ENCODE measurements at regions not wholly inside any gene's neighbourhood (a gene's known extent, or its start where the extent isn't known, plus 50 kb on each side); places are given as distances from the start of the nearest gene placed in this dataset.

GRCh38 chr5:44660251-44660650 is 148.5 kb upstream of the MRPS30 start:
- ATAC-seq (no peak), DNase-seq (no peak)
- Histone ChIP-seq H3K27ac (no peak overlapping the region), H3K9me3 (no peaks in the 10 kb centered on the region), H3K4me1 (no peaks in the 10 kb centered on the region), H3K27me3 (no peaks in the 10 kb centered on the region), H3K4me3 (no peak overlapping the region), H3K36me3 (no peaks in the 10 kb centered on the region)
- TF ChIP-seq POLR2A (IDR thresholded peaks at IDR 0.05) (no peak), CTCF (IDR thresholded peaks at IDR 0.05) (no peak)
- intact Hi-C loops (cut with DNase I), result no loop called here

GRCh38 chr5:44659334-44659733 is 149.4 kb upstream of the MRPS30 start:
- Histone ChIP-seq H3K9me3 (no peaks in the 10 kb centered on the region), H3K27ac (no peak overlapping the region), H3K36me3 (no peaks in the 10 kb centered on the region), H3K4me1 (no peaks in the 10 kb centered on the region), H3K27me3 (no peaks in the 10 kb centered on the region), H3K4me3 (no peak overlapping the region)
- intact Hi-C loops (cut with DNase I), result no loop called here
- ATAC-seq (no peak), DNase-seq (no peak)
- no peak for TF ChIP-seq CTCF (IDR thresholded peaks at IDR 0.05)
- no peak for TF ChIP-seq POLR2A (IDR thresholded peaks at IDR 0.05)
- 38% methylated on average over 3 of the region's 3 CpGs for WGBS (ENCODE audit: insufficient coverage, low coverage, low lambda C conversion rate, missing lambda C conversion rate)

DNA sequence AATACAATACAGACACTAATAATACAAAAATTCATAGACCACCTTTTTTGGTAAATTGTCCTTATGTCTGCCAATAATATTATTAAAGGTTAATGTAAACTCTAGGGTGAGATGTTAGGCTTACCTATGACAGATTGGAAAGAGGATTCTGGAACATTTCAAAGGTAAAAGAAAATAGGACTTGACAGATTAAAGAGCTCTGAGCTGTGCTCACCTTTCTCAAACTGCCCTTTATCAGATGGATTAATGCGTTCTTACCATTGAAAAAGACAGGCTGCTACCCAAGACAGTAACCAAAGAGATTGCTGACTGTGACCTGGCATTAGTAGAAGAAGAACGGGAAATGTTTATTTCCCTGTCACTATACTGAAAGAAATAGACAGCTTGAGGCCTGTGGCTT is 156.1 kb upstream of the MRPS30 start:
- WGBS (ENCODE audit: insufficient coverage, low coverage, low lambda C conversion rate, missing lambda C conversion rate), result 32% methylated on average over 2 of the region's 2 CpGs
- TF ChIP-seq POLR2A (IDR thresholded peaks at IDR 0.05) (no peak), CTCF (IDR thresholded peaks at IDR 0.05) (no peak)
- ATAC-seq (no peak), DNase-seq (no peak)
- no peaks in the 10 kb centered on the region for H3K27me3 ChIP-seq
- H3K27ac ChIP-seq, result no peak overlapping the region
- H3K36me3 ChIP-seq, result no peaks in the 10 kb centered on the region
- H3K4me3 ChIP-seq, result no peak overlapping the region
- no peaks in the 10 kb centered on the region for H3K9me3 ChIP-seq
- H3K4me1 ChIP-seq, result no peaks in the 10 kb centered on the region
- intact Hi-C loops (cut with DNase I), result no loop called here

- Histone ChIP-seq H3K4me3 (no peak overlapping the region), H3K27me3 (no peaks in the 10 kb centered on the region), H3K36me3 (no peaks in the 10 kb centered on the region), H3K4me1 (no peaks in the 10 kb centered on the region), H3K9me3 (no peaks in the 10 kb centered on the region), H3K27ac (no peak overlapping the region)
- intact Hi-C loops (cut with DNase I), result no loop called here
- DNase-seq (no peak), ATAC-seq (no peak)
- WGBS (ENCODE audit: insufficient coverage, low coverage, low lambda C conversion rate, missing lambda C conversion rate), result 20% methylated on average over 4 of the region's 4 CpGs
- TF ChIP-seq POLR2A (IDR thresholded peaks at IDR 0.05) (no peak), CTCF (IDR thresholded peaks at IDR 0.05) (no peak)
These were observed 162.7 kb upstream of the MRPS30 start for GRCh38 chr5:44646016-44646415.

GRCh38 chr5:44645502-44645901 is 163.2 kb upstream of the MRPS30 start:
- 77% methylated on average over 2 of the region's 2 CpGs for WGBS (ENCODE audit: insufficient coverage, low coverage, low lambda C conversion rate, missing lambda C conversion rate)
- Histone ChIP-seq H3K9me3 (no peaks in the 10 kb centered on the region), H3K27me3 (no peaks in the 10 kb centered on the region), H3K27ac (no peak overlapping the region), H3K4me1 (no peaks in the 10 kb centered on the region), H3K36me3 (no peaks in the 10 kb centered on the region), H3K4me3 (no peak overlapping the region)
- intact Hi-C loops (cut with DNase I), result no loop called here
- TF ChIP-seq POLR2A (IDR thresholded peaks at IDR 0.05) (no peak), CTCF (IDR thresholded peaks at IDR 0.05) (no peak)
- no peak for ATAC-seq
- no peak for DNase-seq

Data from right lobe of liver (tissue), 6 donors.